Activated CD8-positive, alpha-beta memory T cell treated with anti-CD3 and anti-CD28 coated beads for 36 hours (primary cell): ENCODE measurements at regions not wholly inside any gene's neighbourhood (a gene's known extent, or its start where the extent isn't known, plus 50 kb on each side); places are given as distances from the start of the nearest gene placed in this dataset.
"Not testable (repeated sequence)": the region's sequence is repeated elsewhere in the genome, so short reads cannot be mapped to it uniquely, and the experiment has no call there.

ENCODE experiments used
- CTCF ChIA-PET: fragments of 350-600 bp; sonication (Branson Sonifier 250); formaldehyde crosslinking; loops from one replicate; lab custom pipeline; 2021; ENCODE audit warnings: antibody characterized with exemption; lab: Charles Lee
- POLR2A ChIA-PET: fragments of 350-600 bp; sonication (Branson Sonifier 250); formaldehyde crosslinking; loops from one replicate; lab custom pipeline; 2021; ENCODE audit warnings: antibody characterized with exemption; lab: Charles Lee

DNA sequence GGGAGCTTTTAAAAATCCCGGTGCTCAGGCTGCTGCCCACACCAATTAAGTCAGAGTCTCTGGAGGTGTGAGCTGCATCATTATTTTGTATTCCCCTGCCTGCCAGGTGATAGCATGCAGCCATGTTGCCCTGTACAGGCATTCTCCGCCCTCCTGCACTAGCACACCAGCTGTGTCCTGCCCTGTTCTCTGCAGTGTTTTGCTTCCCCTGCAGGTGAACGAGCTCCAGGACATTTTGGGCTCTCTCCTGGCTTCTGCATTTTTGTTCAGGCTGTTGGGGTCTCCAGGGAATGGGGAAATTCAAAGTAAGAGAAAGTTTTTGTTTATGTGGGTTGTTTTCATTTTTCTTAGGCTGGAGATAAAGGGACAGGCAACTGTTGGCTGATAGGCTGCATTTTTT is 271.0 kb upstream of the COBL start:
- CTCF ChIA-PET, result no interaction called here
- POLR2A ChIA-PET, result no interaction called here

DNA sequence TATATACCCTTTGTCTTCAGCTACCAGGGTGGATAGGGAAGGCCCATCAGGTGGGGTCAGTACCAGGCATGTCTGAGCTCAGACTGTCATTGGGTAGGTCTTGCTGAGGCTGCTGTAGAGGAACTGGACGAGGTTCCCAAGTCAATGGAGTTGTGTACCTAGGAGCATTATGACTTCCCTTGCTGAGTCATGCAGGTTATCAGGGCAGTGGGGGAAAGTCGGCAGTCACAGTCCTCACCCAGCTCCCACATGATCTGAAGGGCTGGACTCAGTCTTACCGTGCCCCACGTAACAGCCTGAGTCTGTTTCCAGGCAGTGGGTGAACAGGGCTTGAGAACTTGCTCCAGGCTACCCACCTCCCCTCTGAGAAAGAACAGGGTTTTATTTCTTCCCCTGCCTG is 260.8 kb upstream of the COBL start:
- ChIA-PET CTCF (no interaction called here), POLR2A (no interaction called here)

DNA sequence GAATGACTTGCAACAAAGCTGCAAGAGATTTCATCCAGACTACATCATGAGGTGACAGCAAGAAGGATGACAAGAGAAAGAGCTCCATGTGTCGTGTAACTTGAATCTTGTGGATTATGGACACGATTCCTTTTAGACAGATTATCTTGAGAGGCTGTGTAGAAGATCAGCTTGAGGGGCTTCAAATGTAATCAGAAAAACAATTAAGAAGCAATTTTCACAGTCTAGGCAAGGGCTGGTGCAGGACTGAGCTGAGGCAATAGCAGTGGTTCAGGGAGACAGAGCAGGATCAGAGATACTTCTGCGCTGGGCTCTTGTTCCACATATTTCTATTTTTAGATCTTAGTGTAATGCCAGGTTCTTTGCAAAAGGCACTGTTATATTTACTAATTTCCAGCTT is 253.0 kb upstream of the COBL start:
- CTCF ChIA-PET, result no interaction called here
- POLR2A ChIA-PET, result no interaction called here

- CTCF ChIA-PET, result no interaction called here
- POLR2A ChIA-PET, result no interaction called here
These were observed 252.6 kb upstream of the COBL start for GRCh38 chr7:51569176-51569575.

DNA sequence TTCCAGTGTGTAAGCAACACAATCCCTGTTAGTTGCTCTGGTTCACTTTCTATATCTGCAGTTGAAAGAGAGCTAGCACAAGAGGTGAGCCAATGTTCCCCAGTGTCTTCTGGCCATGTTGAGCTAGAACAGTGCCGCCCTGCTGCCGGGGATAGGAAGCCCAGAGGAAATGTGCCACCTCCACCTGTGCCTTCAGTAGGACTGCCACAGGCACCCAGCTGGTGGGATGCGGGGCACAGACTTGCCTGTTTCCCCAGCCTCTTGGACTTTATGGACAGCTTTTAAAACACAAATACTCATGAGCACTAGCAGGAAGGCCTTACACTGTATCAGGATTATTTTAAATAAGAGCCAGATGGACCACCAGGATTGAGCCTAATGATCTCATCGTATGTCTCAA is 234.5 kb upstream of the COBL start:
- ChIA-PET POLR2A (no interaction called here), CTCF (no interaction called here)

GRCh38 chr7:51545131-51545530 is 228.5 kb upstream of the COBL start:
- ChIA-PET CTCF (no interaction called here), POLR2A (no interaction called here)

GRCh38 chr7:51543801-51544553 is 227.4 kb upstream of the COBL start:
- CTCF ChIA-PET, result no interaction called here
- POLR2A ChIA-PET, result no interaction called here

DNA sequence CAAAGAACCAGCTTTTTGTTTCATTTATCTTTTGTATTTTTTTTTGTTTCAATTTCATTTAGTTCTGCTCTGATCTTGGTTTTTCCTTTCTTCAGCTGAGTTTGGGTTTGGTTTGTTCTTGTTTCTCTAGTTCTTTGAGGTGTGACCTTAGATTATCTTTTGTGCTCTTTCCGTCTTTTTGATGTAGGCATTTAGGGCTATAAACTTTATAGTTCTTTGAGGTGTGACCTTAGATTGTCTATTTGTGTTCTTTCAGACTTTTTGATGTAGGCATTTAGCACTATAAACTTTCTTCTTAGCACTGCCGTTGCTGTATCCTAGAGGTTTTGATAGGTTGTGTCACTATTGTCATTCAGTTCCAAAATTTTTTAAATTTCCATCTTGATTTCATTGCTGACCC is 224.3 kb upstream of the COBL start:
- CTCF ChIA-PET, POLR2A ChIA-PET: not testable (repeated sequence)

- ChIA-PET POLR2A (no interaction called here), CTCF (no interaction called here)
These were observed 223.2 kb upstream of the COBL start for GRCh38 chr7:51539840-51540239.

DNA sequence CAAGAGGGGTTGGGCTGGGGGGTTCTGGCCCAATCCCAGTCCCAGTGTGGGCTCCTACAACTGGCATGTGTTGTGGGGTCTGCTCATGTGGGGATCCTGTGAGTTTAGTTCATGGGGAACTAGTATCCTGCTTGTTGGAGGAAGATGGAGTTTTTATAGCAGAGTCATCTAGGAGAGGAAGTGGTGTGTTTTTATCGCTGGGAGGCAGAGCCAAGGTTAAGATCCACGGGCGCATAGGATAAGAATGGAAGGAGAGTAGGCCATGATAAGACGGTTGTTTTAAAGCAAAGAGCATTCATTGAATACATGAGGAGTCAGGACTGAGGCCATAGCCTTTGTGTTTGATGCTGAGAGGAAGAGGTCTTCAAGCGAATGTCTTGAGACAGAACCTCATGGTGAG is 211.6 kb upstream of the COBL start:
- ChIA-PET POLR2A (no interaction called here), CTCF (no interaction called here)

GRCh38 chr7:51521694-51522312 is 205.2 kb upstream of the COBL start:
- CTCF ChIA-PET, result no interaction called here
- POLR2A ChIA-PET, result no interaction called here

DNA sequence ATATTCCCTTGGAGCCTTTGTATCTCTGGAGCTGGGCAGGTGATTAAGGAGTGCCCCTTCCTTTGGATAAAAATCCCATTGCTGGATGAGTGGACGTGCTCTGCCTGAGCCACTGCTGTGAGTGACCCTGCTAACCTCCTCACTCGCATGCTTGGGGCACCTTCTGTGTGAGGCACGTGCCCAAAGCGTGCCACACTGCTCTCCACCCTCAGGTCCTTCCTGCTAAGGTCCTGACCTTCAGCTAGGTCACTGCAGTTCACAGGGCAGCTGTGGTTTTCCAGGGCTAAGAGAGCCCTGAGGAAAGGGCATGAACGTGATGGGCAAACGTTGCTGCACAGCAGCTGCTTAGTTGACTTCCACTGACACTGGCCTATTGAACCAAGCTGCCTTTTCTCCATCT is 204.4 kb upstream of the COBL start:
- CTCF ChIA-PET, result no interaction called here
- POLR2A ChIA-PET, result no interaction called here

- CTCF ChIA-PET, result no interaction called here
- POLR2A ChIA-PET, result no interaction called here
These were observed 202.0 kb upstream of the COBL start for GRCh38 chr7:51518646-51519045.

- ChIA-PET CTCF (interaction anchor here (0.7 kb wide), 1 partner anchor 1512 kb away, joined by 3 read pairs; no protein-coding TSS in a partner anchor), POLR2A (no interaction called here)
These were observed 200.6 kb upstream of the COBL start for GRCh38 chr7:51517187-51517586.

- ChIA-PET POLR2A (no interaction called here), CTCF (interaction anchor here (0.6 kb wide), 1 partner anchor 1373 kb away, joined by 3 read pairs; no protein-coding TSS in a partner anchor)
These were observed 185.0 kb upstream of the COBL start for GRCh38 chr7:51501620-51502019.

- CTCF ChIA-PET, result no interaction called here
- POLR2A ChIA-PET, result no interaction called here
These were observed 166.4 kb upstream of the COBL start for GRCh38 chr7:51482976-51483375.

DNA sequence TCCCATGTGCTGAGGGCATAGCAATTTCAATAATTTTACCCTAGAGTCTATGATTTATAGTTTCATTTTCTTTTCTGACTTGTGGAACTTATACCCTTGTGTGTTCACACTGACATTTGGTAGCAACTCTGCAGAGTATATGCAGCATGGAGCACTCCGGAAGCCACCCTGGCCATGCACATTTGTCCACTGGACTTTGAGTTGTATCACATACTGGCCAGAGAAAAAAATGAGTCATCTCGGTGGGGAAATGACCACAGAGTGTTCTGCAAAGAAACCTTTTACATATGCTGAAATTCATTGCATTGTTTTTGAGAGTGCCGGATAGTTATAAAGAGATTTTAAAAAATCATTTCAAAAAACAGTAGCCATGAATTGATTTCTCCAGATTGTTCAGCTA is 164.8 kb upstream of the COBL start:
- POLR2A ChIA-PET, result no interaction called here
- CTCF ChIA-PET, result no interaction called here

DNA sequence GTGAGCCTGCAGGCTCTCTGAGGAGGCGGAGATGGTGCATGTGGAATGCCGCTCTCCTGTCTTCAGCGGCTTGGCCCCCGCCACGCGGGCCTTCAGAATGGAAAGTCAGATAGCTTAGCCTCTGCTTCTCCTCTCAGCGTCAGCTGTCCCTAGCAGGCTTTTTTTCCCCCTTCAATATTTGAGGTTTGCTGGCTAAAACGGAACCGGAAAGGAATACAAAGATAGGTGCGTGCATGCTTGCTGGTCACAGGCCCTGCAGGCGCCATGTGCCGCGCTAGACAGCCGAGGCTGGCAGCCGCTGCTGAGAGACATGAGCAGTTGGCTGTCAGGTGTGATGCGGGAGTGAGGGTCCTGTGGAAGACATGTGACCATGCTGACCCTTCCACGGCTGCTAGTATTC is 161.2 kb upstream of the COBL start:
- ChIA-PET CTCF (no interaction called here), POLR2A (no interaction called here)

DNA sequence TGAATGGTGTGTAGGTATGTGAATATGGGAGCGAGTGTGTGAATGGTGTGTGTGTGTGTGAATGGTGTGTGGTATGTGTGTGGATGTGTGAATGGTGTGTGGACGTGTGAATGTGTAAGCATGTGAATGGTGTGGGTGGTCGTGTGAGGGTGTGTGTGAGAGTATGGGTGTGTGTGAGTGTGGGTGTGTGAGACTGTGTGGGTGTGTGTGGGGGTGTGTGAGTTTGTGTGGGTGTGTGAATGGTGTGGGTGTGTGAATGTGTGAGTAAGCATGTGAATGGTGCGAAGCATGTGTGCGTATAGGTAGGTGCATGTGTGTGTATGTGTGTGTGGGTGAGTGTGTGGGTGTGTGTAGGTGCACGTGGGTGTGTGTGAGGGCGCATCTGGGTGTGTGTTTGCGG is 160.7 kb upstream of the COBL start:
- ChIA-PET POLR2A (no interaction called here), CTCF (no interaction called here)

DNA sequence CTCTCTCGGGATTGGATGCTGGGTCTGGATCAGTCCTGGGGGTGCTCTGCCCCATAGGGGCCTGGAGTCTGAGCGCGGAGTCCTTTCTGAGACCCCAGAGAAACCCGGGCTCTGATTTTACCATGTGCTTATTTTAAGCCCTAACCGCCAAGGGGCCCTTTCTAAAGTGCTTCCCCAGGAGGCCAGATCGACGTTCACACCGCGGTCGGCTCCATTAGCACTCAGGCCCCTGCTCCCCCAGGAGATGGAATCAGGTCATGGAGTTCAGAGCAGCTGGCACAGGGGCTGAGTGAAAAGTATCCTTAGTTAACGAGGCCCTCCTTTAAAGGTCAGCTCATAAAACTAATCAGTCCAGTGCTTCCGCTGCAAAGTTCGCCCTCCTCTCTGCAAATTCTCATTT is 159.4 kb upstream of the COBL start:
- POLR2A ChIA-PET, result no interaction called here
- CTCF ChIA-PET, result no interaction called here

DNA sequence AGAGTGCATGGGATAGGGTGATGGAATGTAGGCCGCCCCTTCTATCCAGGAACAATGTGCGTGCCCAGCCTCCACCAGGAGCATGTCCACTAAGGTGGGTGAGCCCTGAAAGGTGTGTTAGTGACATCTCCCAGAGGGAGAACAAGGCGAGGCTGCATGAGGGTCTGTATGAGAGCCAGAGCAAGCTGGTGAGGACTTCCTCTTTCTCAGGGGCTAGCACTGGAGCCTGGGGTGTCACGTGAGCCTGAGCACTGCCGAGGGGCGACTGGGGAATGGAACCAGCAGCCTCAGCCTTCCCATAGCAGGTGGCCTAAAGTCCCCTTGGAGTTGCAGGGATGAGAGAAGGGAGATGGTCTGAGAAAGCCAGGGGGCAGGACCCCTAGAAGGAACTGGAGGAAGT is 156.3 kb upstream of the COBL start:
- CTCF ChIA-PET, result no interaction called here
- POLR2A ChIA-PET, result no interaction called here

DNA sequence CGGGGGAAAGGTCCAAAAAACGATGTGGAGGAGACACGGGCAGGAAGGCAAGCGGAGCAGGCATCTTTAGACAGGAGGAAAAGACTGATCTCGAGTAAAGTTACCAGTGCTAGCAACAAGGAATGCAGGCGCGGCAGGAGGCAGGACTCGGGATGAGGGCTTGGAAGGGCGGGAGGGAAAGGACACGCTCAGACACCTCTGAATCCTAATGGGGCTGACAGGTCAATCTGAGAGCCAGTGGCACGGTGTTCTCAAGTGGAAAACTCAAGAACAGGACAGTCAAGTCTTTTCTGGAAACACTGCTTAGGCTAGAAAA is 155.3 kb upstream of the COBL start:
- POLR2A ChIA-PET, result no interaction called here

More for the DNA sequence above, 155.3 kb upstream of the COBL start:
- CTCF ChIA-PET, result interaction anchor here (0.5 kb wide), 1 partner anchor 23 kb away, joined by 3 read pairs; no protein-coding TSS in a partner anchor
